ENCODE measurements at regions not wholly inside any gene's neighbourhood (a gene's known extent, or its start where the extent isn't known, plus 50 kb on each side); places are given as distances from the start of the nearest gene placed in this dataset.

DNA sequence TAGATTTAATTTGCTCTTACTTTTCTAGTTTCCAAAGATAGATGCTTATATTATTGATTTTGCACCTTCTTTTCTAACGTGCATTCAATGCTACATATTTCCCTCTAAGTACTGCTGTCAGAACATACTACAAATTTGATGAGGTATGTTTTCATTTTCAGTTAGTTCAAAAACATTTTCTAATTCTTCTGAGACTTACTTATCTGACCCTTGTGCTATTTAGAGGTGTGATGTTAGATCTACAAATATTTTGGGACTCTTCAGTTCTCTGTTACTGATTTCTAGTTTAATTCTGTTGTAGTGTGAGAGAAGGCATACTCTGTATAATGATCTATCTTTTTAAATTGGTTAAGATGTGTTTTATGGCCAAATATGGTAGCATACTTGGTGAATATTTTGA lies 97.8 kb upstream of the TMEM168 start:
- 85 to 88% methylated on average over 1 of the region's 1 CpG for WGBS, 2 donors
- H3K4me3 ChIP-seq (ENCODE audit: low read depth, poor library complexity, severe bottlenecking) = no peak overlapping the region
- intact Hi-C loops (cut with DNase I; ENCODE audit: low total_unique reads) = no loop called here
- TF ChIP-seq, protein P1, sequence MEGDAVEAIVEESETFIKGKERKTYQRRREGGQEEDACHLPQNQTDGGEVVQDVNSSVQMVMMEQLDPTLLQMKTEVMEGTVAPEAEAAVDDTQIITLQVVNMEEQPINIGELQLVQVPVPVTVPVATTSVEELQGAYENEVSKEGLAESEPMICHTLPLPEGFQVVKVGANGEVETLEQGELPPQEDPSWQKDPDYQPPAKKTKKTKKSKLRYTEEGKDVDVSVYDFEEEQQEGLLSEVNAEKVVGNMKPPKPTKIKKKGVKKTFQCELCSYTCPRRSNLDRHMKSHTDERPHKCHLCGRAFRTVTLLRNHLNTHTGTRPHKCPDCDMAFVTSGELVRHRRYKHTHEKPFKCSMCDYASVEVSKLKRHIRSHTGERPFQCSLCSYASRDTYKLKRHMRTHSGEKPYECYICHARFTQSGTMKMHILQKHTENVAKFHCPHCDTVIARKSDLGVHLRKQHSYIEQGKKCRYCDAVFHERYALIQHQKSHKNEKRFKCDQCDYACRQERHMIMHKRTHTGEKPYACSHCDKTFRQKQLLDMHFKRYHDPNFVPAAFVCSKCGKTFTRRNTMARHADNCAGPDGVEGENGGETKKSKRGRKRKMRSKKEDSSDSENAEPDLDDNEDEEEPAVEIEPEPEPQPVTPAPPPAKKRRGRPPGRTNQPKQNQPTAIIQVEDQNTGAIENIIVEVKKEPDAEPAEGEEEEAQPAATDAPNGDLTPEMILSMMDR (IDR thresholded peaks at IDR 0.05) = no peak
- TF ChIP-seq POLR2A (IDR thresholded peaks at IDR 0.05) = no peak
- DNase-seq (ENCODE audit: low spot score in 2 of 2) = no peak

DNA sequence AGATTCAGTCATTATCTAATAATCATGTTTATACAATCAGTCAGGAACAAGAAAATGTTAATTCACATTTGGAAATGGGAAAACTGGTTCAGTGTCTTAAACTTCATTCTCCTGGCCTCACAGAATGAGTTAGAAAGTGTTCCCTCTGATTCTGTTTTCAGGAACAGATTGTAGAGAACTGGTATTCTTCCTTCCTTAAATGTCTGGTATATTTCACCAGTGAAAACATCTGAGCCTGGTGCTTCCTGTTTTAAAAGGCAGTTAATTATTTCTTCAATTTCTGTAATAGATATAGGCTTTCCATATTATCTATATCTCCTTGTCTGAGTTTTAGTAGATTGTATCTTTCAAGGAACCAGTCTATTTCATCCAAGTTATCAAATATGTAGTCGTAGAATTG lies 97.1 kb upstream of the TMEM168 start:
- intact Hi-C loops (cut with DNase I; ENCODE audit: low total_unique reads) = no loop called here
- TF ChIP-seq, protein P1 (IDR thresholded peaks at IDR 0.05) = no peak
- no peak for TF ChIP-seq POLR2A (IDR thresholded peaks at IDR 0.05)
- no peak overlapping the region for H3K4me3 ChIP-seq (ENCODE audit: low read depth, poor library complexity, severe bottlenecking)
- WGBS, 2 donors = 97 to 100% methylated on average over 1 of the region's 1 CpG
- DNase-seq (ENCODE audit: low spot score in 2 of 2) = no peak

GRCh38 chr7:112886208-112886607 lies 96.0 kb upstream of the TMEM168 start:
- intact Hi-C loops (cut with DNase I; ENCODE audit: low total_unique reads) = no loop called here
- 96 to 100% methylated on average over 1 of the region's 1 CpG for WGBS, 2 donors
- no peak for DNase-seq (ENCODE audit: low spot score in 2 of 2)
- TF ChIP-seq POLR2A (IDR thresholded peaks at IDR 0.05) = no peak
- TF ChIP-seq, protein P1 (IDR thresholded peaks at IDR 0.05) = no peak
- no peak overlapping the region for H3K4me3 ChIP-seq (ENCODE audit: low read depth, poor library complexity, severe bottlenecking)

- no peak overlapping the region for H3K4me3 ChIP-seq (ENCODE audit: low read depth, poor library complexity, severe bottlenecking)
- TF ChIP-seq POLR2A (IDR thresholded peaks at IDR 0.05) = no peak
- TF ChIP-seq, protein P1 (IDR thresholded peaks at IDR 0.05) = no peak
- intact Hi-C loops (cut with DNase I; ENCODE audit: low total_unique reads) = no loop called here
- DNase-seq (ENCODE audit: low spot score in 2 of 2) = no peak
Observed at GRCh38 chr7:112882991-112883390, 92.8 kb upstream of the TMEM168 start.

- whole genome bisulfite sequencing, 2 donors = 73 to 79% methylated on average over 3 of the region's 3 CpGs
- no peak for TF ChIP-seq POLR2A (IDR thresholded peaks at IDR 0.05)
- TF ChIP-seq, protein P1 (IDR thresholded peaks at IDR 0.05) = no peak
- intact Hi-C loops (cut with DNase I; ENCODE audit: low total_unique reads) = no loop called here
- no peak for DNase-seq (ENCODE audit: low spot score in 2 of 2)
- H3K4me3 ChIP-seq (ENCODE audit: low read depth, poor library complexity, severe bottlenecking) = no peak overlapping the region
Observed at GRCh38 chr7:112882511-112882910, 92.3 kb upstream of the TMEM168 start.

- intact Hi-C loops (cut with DNase I; ENCODE audit: low total_unique reads) = no loop called here
- TF ChIP-seq, protein P1 (IDR thresholded peaks at IDR 0.05) = no peak
- no peak for TF ChIP-seq POLR2A (IDR thresholded peaks at IDR 0.05)
- 97 to 98% methylated on average over 4 of the region's 4 CpGs for WGBS, 2 donors
- no peak for DNase-seq (ENCODE audit: low spot score in 2 of 2)
- no peak overlapping the region for H3K4me3 ChIP-seq (ENCODE audit: low read depth, poor library complexity, severe bottlenecking)
Observed at GRCh38 chr7:112882022-112882421, 91.8 kb upstream of the TMEM168 start.
